GM19238 (cell line): ENCODE measurements at regions not wholly inside any gene's neighbourhood (a gene's known extent, or its start where the extent isn't known, plus 50 kb on each side); places are given as distances from the start of the nearest gene placed in this dataset.
"Not testable (repeated sequence)": the region's sequence is repeated elsewhere in the genome, so short reads cannot be mapped to it uniquely, and the experiment has no call there.

Experiments
- DNase-seq: peaks from one replicate; pipeline ENCODE4 v3.0.0; 2011; ENCODE audit warnings: low spot score; ENCODE audit not compliant: insufficient read length

- DNase-seq, result not testable (repeated sequence)
Measured at GRCh38 chr7:65797086-65797485, 75.8 kb upstream of the VKORC1L1 start.

GRCh38 chr7:65797566-65797965 is 75.3 kb upstream of the VKORC1L1 start:
- not testable (repeated sequence) for DNase-seq

- DNase-seq, result peak; percentile 37
Measured at GRCh38 chr7:65798111-65799075, 74.5 kb upstream of the VKORC1L1 start.

GRCh38 chr7:65800191-65800590 is 72.7 kb upstream of the VKORC1L1 start:
- not testable (repeated sequence) for DNase-seq

GRCh38 chr7:65800890-65801341 is 72.0 kb upstream of the VKORC1L1 start:
- DNase-seq, result no peak

GRCh38 chr7:65804887-65805286 is 68.0 kb upstream of the VKORC1L1 start:
- DNase-seq, result no peak

- DNase-seq, result not testable (repeated sequence)
Measured at GRCh38 chr7:65807067-65807466, 65.8 kb upstream of the VKORC1L1 start.

GRCh38 chr7:65809259-65809981 is 63.5 kb upstream of the VKORC1L1 start:
- DNase-seq, result peak; percentile 13

GRCh38 chr7:65809982-65810288 is 62.9 kb upstream of the VKORC1L1 start:
- DNase-seq, result no peak

GRCh38 chr7:65812281-65812680 is 60.6 kb upstream of the VKORC1L1 start:
- DNase-seq, result no peak

GRCh38 chr7:65814556-65815167 is 58.2 kb upstream of the VKORC1L1 start:
- not testable (repeated sequence) for DNase-seq

- DNase-seq, result no peak
Measured at GRCh38 chr7:65820287-65820950, 52.5 kb upstream of the VKORC1L1 start.
